Astrocyte of the spinal cord (primary cell): ENCODE measurements at regions not wholly inside any gene's neighbourhood (a gene's known extent, or its start where the extent isn't known, plus 50 kb on each side); places are given as distances from the start of the nearest gene placed in this dataset.

ENCODE experiments used
- DNase-seq: peaks from one replicate; pipeline ENCODE4 v3.0.0; 2011; ENCODE audit warnings: low read depth, low spot score
- H3K4me3 ChIP-seq: 2 replicates; pipeline ENCODE4 v1.5.1; 2011; ENCODE audit warnings: low read depth, mild to moderate bottlenecking, low read length, moderate library complexity
- CTCF ChIP-seq: IDR thresholded peaks from 2 replicates; pipeline ENCODE4 v1.5.1; 2012; ENCODE audit warnings: low read depth, mild to moderate bottlenecking, low read length, inconsistent platforms
- in situ Hi-C: cut with HindIII; loops from 2 replicates; pipeline ENCODE4 v1.10.0; 2017; ENCODE audit warnings: low sequenced_read_pairs

GRCh38 chr2:118569876-118570535, 277.4 kb downstream of the EN1 start:
- in situ Hi-C loops = no loop called here
- no peak overlapping the region for H3K4me3 ChIP-seq
- DNase-seq = no peak
- TF ChIP-seq CTCF = no peak

- no peak for TF ChIP-seq CTCF
- no peak for DNase-seq
- H3K4me3 ChIP-seq = no peak overlapping the region
- in situ Hi-C loops = no loop called here
Measured at GRCh38 chr2:118568700-118569099, 278.7 kb downstream of the EN1 start.

GRCh38 chr2:118565786-118566540, 281.5 kb downstream of the EN1 start:
- in situ Hi-C loops = no loop called here

GRCh38 chr2:118565301-118565700, 282.1 kb downstream of the EN1 start:
- TF ChIP-seq CTCF = no peak
- in situ Hi-C loops = no loop called here
- no peak for DNase-seq
- no peak overlapping the region for H3K4me3 ChIP-seq

More at GRCh38 chr2:118565786-118566540, 281.5 kb downstream of the EN1 start:
- no peak for TF ChIP-seq CTCF
- H3K4me3 ChIP-seq = no peak overlapping the region
- no peak for DNase-seq

- no peak for TF ChIP-seq CTCF
- in situ Hi-C loops = no loop called here
- H3K4me3 ChIP-seq = no peak overlapping the region
- DNase-seq = no peak
Measured at GRCh38 chr2:118562144-118562543, 285.3 kb downstream of the EN1 start.

- TF ChIP-seq CTCF = no peak
- H3K4me3 ChIP-seq = no peak overlapping the region
- in situ Hi-C loops = no loop called here
- no peak for DNase-seq
Measured at GRCh38 chr2:118558846-118559245, 288.6 kb downstream of the EN1 start.
